ENCODE measurements at regions not wholly inside any gene's neighbourhood (a gene's known extent, or its start where the extent isn't known, plus 50 kb on each side); places are given as distances from the start of the nearest gene placed in this dataset.

- TF ChIP-seq CTCF (IDR thresholded peaks at IDR 0.05) (no peak), POLR2A (IDR thresholded peaks at IDR 0.05) (no peak)
Measured at GRCh38 chr7:156131881-156132280, 319.6 kb upstream of the SHH start.

All from ovary (tissue), 3 donors.